BE2C (cell line): ENCODE measurements at regions not wholly inside any gene's neighbourhood (a gene's known extent, or its start where the extent isn't known, plus 50 kb on each side); places are given as distances from the start of the nearest gene placed in this dataset.

Source experiments
- DNase-seq: peaks from one replicate; pipeline ENCODE4 v3.0.0-alpha.2; 2020
- H3K27me3 ChIP-seq: fragments of 250-450 bp; sonication (Bioruptor Pico); 2 replicates; pipeline ENCODE4 v1.5.1; 2020; ENCODE audit warnings: mild to moderate bottlenecking
- H3K36me3 ChIP-seq: fragments of 250-450 bp; sonication (Bioruptor Pico); 2 replicates; pipeline ENCODE4 v1.5.1; 2020; ENCODE audit warnings: mild to moderate bottlenecking
- H3K4me1 ChIP-seq: fragments of 250-450 bp; sonication (Bioruptor Pico); 2 replicates; pipeline ENCODE4 v1.5.1; 2020
- H3K4me3 ChIP-seq: 2 replicates; pipeline ENCODE4 v1.5.1; 2011; ENCODE audit warnings: low read depth, low read length
- H3K9me3 ChIP-seq: fragments of 250-450 bp; sonication (Bioruptor Pico); 2 replicates; pipeline ENCODE4 v1.5.1; 2020
- TF ChIP-seq, protein P1 (sequence below): IDR thresholded peaks from 2 replicates; pipeline ENCODE4 v1.5.1; 2012; ENCODE audit warnings: mild to moderate bottlenecking, low read depth, low read length

GRCh38 chr2:155841442-155841841 lies 491.1 kb downstream of the NR4A2 start:
- Histone ChIP-seq H3K9me3 (no peaks in the 10 kb centered on the region), H3K4me1 (no peaks in the 10 kb centered on the region), H3K36me3 (no peaks in the 10 kb centered on the region), H3K27me3 (no peaks in the 10 kb centered on the region), H3K4me3 (no peak overlapping the region)
- no peak for DNase-seq
- TF ChIP-seq, protein P1, sequence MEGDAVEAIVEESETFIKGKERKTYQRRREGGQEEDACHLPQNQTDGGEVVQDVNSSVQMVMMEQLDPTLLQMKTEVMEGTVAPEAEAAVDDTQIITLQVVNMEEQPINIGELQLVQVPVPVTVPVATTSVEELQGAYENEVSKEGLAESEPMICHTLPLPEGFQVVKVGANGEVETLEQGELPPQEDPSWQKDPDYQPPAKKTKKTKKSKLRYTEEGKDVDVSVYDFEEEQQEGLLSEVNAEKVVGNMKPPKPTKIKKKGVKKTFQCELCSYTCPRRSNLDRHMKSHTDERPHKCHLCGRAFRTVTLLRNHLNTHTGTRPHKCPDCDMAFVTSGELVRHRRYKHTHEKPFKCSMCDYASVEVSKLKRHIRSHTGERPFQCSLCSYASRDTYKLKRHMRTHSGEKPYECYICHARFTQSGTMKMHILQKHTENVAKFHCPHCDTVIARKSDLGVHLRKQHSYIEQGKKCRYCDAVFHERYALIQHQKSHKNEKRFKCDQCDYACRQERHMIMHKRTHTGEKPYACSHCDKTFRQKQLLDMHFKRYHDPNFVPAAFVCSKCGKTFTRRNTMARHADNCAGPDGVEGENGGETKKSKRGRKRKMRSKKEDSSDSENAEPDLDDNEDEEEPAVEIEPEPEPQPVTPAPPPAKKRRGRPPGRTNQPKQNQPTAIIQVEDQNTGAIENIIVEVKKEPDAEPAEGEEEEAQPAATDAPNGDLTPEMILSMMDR: no peak

- Histone ChIP-seq H3K4me1 (no peaks in the 10 kb centered on the region), H3K36me3 (no peaks in the 10 kb centered on the region), H3K9me3 (no peaks in the 10 kb centered on the region), H3K4me3 (no peak overlapping the region), H3K27me3 (no peaks in the 10 kb centered on the region)
- DNase-seq: no peak
- TF ChIP-seq, protein P1: no peak
These were observed 491.9 kb downstream of the NR4A2 start for GRCh38 chr2:155840661-155841060.

- Histone ChIP-seq H3K27me3 (no peaks in the 10 kb centered on the region), H3K36me3 (no peaks in the 10 kb centered on the region), H3K4me1 (no peaks in the 10 kb centered on the region), H3K9me3 (no peaks in the 10 kb centered on the region), H3K4me3 (no peak overlapping the region)
- TF ChIP-seq, protein P1: no peak
- DNase-seq: no peak
These were observed 492.5 kb downstream of the NR4A2 start for GRCh38 chr2:155839991-155840390.

DNA sequence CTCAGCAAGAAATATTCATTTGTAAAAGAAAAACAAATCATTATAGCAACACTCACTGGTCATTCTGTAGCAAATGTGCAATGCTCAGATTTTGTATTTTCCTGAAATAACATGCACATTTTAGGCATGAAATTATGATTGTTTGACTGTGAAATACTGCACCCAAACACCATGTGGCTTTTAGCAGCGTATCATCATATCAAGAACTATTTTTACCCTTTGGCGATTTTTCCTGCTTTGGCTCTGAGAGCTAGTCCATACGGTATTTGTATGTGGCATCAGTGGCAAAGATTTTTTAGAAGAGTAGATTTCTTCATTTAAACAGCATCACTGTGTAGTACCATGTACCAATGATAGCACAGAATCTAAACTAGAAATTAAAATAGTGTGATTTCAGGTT lies 493.1 kb downstream of the NR4A2 start:
- Histone ChIP-seq H3K27me3 (no peaks in the 10 kb centered on the region), H3K4me3 (no peak overlapping the region), H3K4me1 (no peaks in the 10 kb centered on the region), H3K9me3 (no peaks in the 10 kb centered on the region), H3K36me3 (no peaks in the 10 kb centered on the region)
- TF ChIP-seq, protein P1: no peak
- DNase-seq: no peak

DNA sequence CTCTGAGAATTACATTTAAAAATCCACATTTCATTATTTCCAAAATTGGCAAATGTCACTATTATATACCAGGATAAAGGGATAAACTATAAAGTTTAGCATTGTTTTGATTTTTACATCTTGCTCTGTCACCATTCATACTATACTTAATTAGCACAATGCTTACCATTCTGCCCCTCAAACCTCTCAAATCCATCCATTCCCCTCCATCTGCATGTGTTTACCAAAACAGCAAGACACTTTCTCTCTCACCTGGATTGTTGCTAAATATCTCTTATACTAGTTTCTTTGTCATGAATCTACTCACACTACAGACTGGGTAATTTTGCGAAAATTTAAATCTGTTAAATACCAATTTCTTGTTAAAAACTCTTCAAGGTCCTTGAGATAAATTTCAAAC lies 496.1 kb downstream of the NR4A2 start:
- Histone ChIP-seq H3K9me3 (no peaks in the 10 kb centered on the region), H3K36me3 (no peaks in the 10 kb centered on the region), H3K4me1 (no peaks in the 10 kb centered on the region), H3K27me3 (no peaks in the 10 kb centered on the region), H3K4me3 (no peak overlapping the region)
- TF ChIP-seq, protein P1: no peak
- DNase-seq: no peak

DNA sequence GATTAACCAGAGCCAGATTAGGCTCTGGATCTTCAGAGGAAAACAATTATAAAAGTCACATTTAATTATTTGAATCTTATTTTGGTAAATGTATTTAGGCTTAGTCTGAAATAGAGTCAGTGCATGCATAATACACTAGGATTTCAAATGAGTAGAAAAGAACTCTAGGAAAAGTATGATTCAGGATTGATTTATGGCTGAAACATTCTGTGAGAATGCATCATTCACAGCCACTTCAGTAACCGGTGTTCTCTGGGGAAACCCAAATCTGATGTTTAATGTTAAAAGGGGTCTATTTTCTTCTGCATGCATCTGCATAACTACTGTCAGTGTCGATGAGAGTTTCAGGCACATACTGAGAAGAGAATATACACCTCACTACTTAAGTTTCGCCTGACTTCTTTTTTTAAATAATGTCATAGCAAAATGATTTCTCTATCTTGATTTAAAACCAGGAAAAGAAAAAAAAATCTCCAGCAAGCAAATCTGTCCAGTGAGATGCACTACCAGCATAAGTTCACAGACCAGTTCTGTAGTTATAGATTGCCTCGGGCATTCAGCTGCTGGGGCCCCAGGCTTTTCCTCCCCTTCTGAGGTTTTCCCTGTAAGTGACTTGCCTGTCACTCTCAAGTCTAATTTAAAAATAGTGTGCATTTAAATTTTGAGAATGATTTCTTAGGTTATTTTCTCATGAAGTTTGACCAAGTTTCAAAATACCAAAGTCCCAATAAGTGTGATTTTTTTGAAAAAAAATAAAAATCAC lies 501.5 kb downstream of the NR4A2 start:
- TF ChIP-seq, protein P1: no peak
- no peaks in the 10 kb centered on the region for H3K9me3 ChIP-seq
- H3K36me3 ChIP-seq: no peaks in the 10 kb centered on the region
- no peak overlapping the region for H3K4me3 ChIP-seq
- no peak for DNase-seq
- H3K27me3 ChIP-seq: no peaks in the 10 kb centered on the region
- H3K4me1 ChIP-seq: no peaks in the 10 kb centered on the region
